Activated CD4-positive, alpha-beta memory T cell treated with anti-CD3 and anti-CD28 coated beads for 36 hours (primary cell): ENCODE measurements at regions not wholly inside any gene's neighbourhood (a gene's known extent, or its start where the extent isn't known, plus 50 kb on each side); places are given as distances from the start of the nearest gene placed in this dataset.

Experiments used
- CTCF ChIA-PET: fragments of 350-600 bp; sonication (Branson Sonifier 250); formaldehyde crosslinking; loops from one replicate; lab custom pipeline; 2021; ENCODE audit warnings: antibody characterized with exemption, inconsistent platforms; lab: Charles Lee
- POLR2A ChIA-PET: fragments of 350-600 bp; sonication (Branson Sonifier 250); formaldehyde crosslinking; loops from one replicate; lab custom pipeline; 2021; ENCODE audit warnings: antibody characterized with exemption; lab: Charles Lee
- DNase-seq: peaks from one replicate; pipeline ENCODE4 v3.0.0-alpha.2; 2020
- H3K27ac Mint-ChIP-seq: one replicate; pipeline ENCODE4 v1.8.0; 2021; ENCODE audit warnings: mixed read lengths
- H3K27me3 Mint-ChIP-seq: one replicate; pipeline ENCODE4 v1.8.0; 2021; ENCODE audit warnings: mixed read lengths
- H3K36me3 Mint-ChIP-seq: one replicate; pipeline ENCODE4 v1.8.0; 2021; ENCODE audit warnings: mixed read lengths
- H3K4me1 Mint-ChIP-seq: one replicate; pipeline ENCODE4 v1.8.0; 2021; ENCODE audit warnings: low read depth, mixed read lengths
- H3K4me3 Mint-ChIP-seq: one replicate; pipeline ENCODE4 v1.8.0; 2021; ENCODE audit warnings: mild to moderate bottlenecking, mixed read lengths
- H3K9me3 Mint-ChIP-seq: one replicate; pipeline ENCODE4 v1.8.0; 2021; ENCODE audit warnings: mixed read lengths
- intact Hi-C: fragments of 100-400 bp; cut with micrococcal nuclease; formaldehyde crosslinking; loops from one replicate; pipeline ENCODE4 v1.15.1; 2023

GRCh38 chr4:126124818-126125217 is 810.1 kb downstream of the FAT4 start:
- intact Hi-C loops, result no loop called here
- no peak for DNase-seq
- ChIA-PET CTCF (no interaction called here), POLR2A (no interaction called here)
- H3K36me3 Mint-ChIP-seq, result no peaks in the 10 kb centered on the region
- no peaks in the 10 kb centered on the region for H3K27me3 Mint-ChIP-seq
- no peak overlapping the region for H3K4me3 Mint-ChIP-seq
- H3K9me3 Mint-ChIP-seq, result peaks cover 7% of the 10 kb centered on the region
- no peak overlapping the region for H3K27ac Mint-ChIP-seq
- H3K4me1 Mint-ChIP-seq, result no peaks in the 10 kb centered on the region

- Mint-ChIP-seq H3K4me3 (no peak overlapping the region), H3K27ac (no peak overlapping the region), H3K4me1 (no peaks in the 10 kb centered on the region), H3K9me3 (peaks cover 32% of the 10 kb centered on the region), H3K27me3 (no peaks in the 10 kb centered on the region), H3K36me3 (no peaks in the 10 kb centered on the region)
- intact Hi-C loops, result no loop called here
- CTCF ChIA-PET, result no interaction called here
- no peak for DNase-seq
- POLR2A ChIA-PET, result no interaction called here
Observed at GRCh38 chr4:126130215-126130614, 815.5 kb downstream of the FAT4 start.

GRCh38 chr4:126136922-126137781 is 822.4 kb downstream of the FAT4 start:
- Mint-ChIP-seq H3K4me1 (no peaks in the 10 kb centered on the region), H3K9me3 (peaks cover 18% of the 10 kb centered on the region), H3K27ac (no peak overlapping the region), H3K36me3 (no peaks in the 10 kb centered on the region), H3K27me3 (no peaks in the 10 kb centered on the region), H3K4me3 (no peak overlapping the region)
- ChIA-PET CTCF (no interaction called here), POLR2A (no interaction called here)
- no peak for DNase-seq
- intact Hi-C loops, result no loop called here

- Mint-ChIP-seq H3K36me3 (no peaks in the 10 kb centered on the region), H3K4me3 (no peak overlapping the region), H3K9me3 (peaks cover 18% of the 10 kb centered on the region), H3K27me3 (no peaks in the 10 kb centered on the region), H3K4me1 (no peaks in the 10 kb centered on the region), H3K27ac (no peak overlapping the region)
- DNase-seq, result no peak
- intact Hi-C loops, result no loop called here
- ChIA-PET POLR2A (no interaction called here), CTCF (no interaction called here)
Observed at GRCh38 chr4:126137782-126138170, 823.0 kb downstream of the FAT4 start.

- ChIA-PET CTCF (no interaction called here), POLR2A (no interaction called here)
- no peak overlapping the region for H3K4me3 Mint-ChIP-seq
- intact Hi-C loops, result no loop called here
- H3K9me3 Mint-ChIP-seq, result peaks cover 9% of the 10 kb centered on the region
- H3K27me3 Mint-ChIP-seq, result no peaks in the 10 kb centered on the region
- DNase-seq, result no peak
- H3K27ac Mint-ChIP-seq, result no peak overlapping the region
- no peaks in the 10 kb centered on the region for H3K36me3 Mint-ChIP-seq
- H3K4me1 Mint-ChIP-seq, result no peaks in the 10 kb centered on the region
Observed at GRCh38 chr4:126144543-126145237, 829.9 kb downstream of the FAT4 start.

- intact Hi-C loops, result no loop called here
- POLR2A ChIA-PET, result no interaction called here
- Mint-ChIP-seq H3K27ac (no peak overlapping the region), H3K4me1 (no peaks in the 10 kb centered on the region), H3K27me3 (no peaks in the 10 kb centered on the region), H3K4me3 (no peak overlapping the region), H3K36me3 (no peaks in the 10 kb centered on the region), H3K9me3 (peaks cover 7% of the 10 kb centered on the region)
- CTCF ChIA-PET, result no interaction called here
- no peak for DNase-seq
Observed at GRCh38 chr4:126168484-126168883, 853.7 kb downstream of the FAT4 start.

- Mint-ChIP-seq H3K27ac (no peak overlapping the region), H3K9me3 (peaks cover 5% of the 10 kb centered on the region), H3K27me3 (no peaks in the 10 kb centered on the region), H3K4me1 (no peaks in the 10 kb centered on the region), H3K4me3 (no peak overlapping the region), H3K36me3 (no peaks in the 10 kb centered on the region)
- DNase-seq, result no peak
- ChIA-PET CTCF (no interaction called here), POLR2A (no interaction called here)
- intact Hi-C loops, result no loop called here
Observed at GRCh38 chr4:126172126-126172525, 857.4 kb downstream of the FAT4 start.

GRCh38 chr4:126174627-126175026 is 859.9 kb downstream of the FAT4 start:
- H3K27ac Mint-ChIP-seq, result no peak overlapping the region
- ChIA-PET POLR2A (no interaction called here), CTCF (no interaction called here)
- intact Hi-C loops, result no loop called here
- no peaks in the 10 kb centered on the region for H3K27me3 Mint-ChIP-seq
- H3K4me1 Mint-ChIP-seq, result no peaks in the 10 kb centered on the region
- no peak for DNase-seq
- H3K36me3 Mint-ChIP-seq, result no peaks in the 10 kb centered on the region
- H3K4me3 Mint-ChIP-seq, result no peak overlapping the region
- H3K9me3 Mint-ChIP-seq, result peaks cover 8% of the 10 kb centered on the region

- no peaks in the 10 kb centered on the region for H3K4me1 Mint-ChIP-seq
- no peak overlapping the region for H3K4me3 Mint-ChIP-seq
- ChIA-PET CTCF (no interaction called here), POLR2A (no interaction called here)
- no peaks in the 10 kb centered on the region for H3K27me3 Mint-ChIP-seq
- H3K9me3 Mint-ChIP-seq, result peaks cover 15% of the 10 kb centered on the region
- H3K36me3 Mint-ChIP-seq, result no peaks in the 10 kb centered on the region
- no peak for DNase-seq
- intact Hi-C loops, result no loop called here
- no peak overlapping the region for H3K27ac Mint-ChIP-seq
Observed at GRCh38 chr4:126180642-126181041, 865.9 kb downstream of the FAT4 start.

- H3K27ac Mint-ChIP-seq, result no peak overlapping the region
- no peaks in the 10 kb centered on the region for H3K4me1 Mint-ChIP-seq
- peaks cover 15% of the 10 kb centered on the region for H3K9me3 Mint-ChIP-seq
- H3K27me3 Mint-ChIP-seq, result no peaks in the 10 kb centered on the region
- intact Hi-C loops, result no loop called here
- DNase-seq, result no peak
- ChIA-PET CTCF (no interaction called here), POLR2A (no interaction called here)
- H3K4me3 Mint-ChIP-seq, result no peak overlapping the region
- no peaks in the 10 kb centered on the region for H3K36me3 Mint-ChIP-seq
Observed at GRCh38 chr4:126182336-126182735, 867.6 kb downstream of the FAT4 start.

- Mint-ChIP-seq H3K27ac (no peak overlapping the region), H3K4me3 (no peak overlapping the region), H3K36me3 (no peaks in the 10 kb centered on the region), H3K4me1 (no peaks in the 10 kb centered on the region), H3K27me3 (no peaks in the 10 kb centered on the region), H3K9me3 (peaks cover 15% of the 10 kb centered on the region)
- CTCF ChIA-PET, result no interaction called here
- intact Hi-C loops, result no loop called here
- POLR2A ChIA-PET, result no interaction called here
- no peak for DNase-seq
Observed at GRCh38 chr4:126182786-126183185, 868.0 kb downstream of the FAT4 start.

- ChIA-PET CTCF (no interaction called here), POLR2A (no interaction called here)
- intact Hi-C loops, result no loop called here
- Mint-ChIP-seq H3K36me3 (no peaks in the 10 kb centered on the region), H3K27me3 (no peaks in the 10 kb centered on the region), H3K9me3 (peaks cover 17% of the 10 kb centered on the region), H3K27ac (no peak overlapping the region), H3K4me3 (no peak overlapping the region), H3K4me1 (no peaks in the 10 kb centered on the region)
- no peak for DNase-seq
Observed at GRCh38 chr4:126183206-126183605, 868.5 kb downstream of the FAT4 start.

- DNase-seq, result no peak
- Mint-ChIP-seq H3K4me3 (no peak overlapping the region), H3K27ac (no peak overlapping the region), H3K27me3 (no peaks in the 10 kb centered on the region), H3K9me3 (peaks cover 9% of the 10 kb centered on the region), H3K4me1 (no peaks in the 10 kb centered on the region), H3K36me3 (no peaks in the 10 kb centered on the region)
- intact Hi-C loops, result no loop called here
- POLR2A ChIA-PET, result no interaction called here
- CTCF ChIA-PET, result no interaction called here
Observed at GRCh38 chr4:126191536-126191935, 876.8 kb downstream of the FAT4 start.
